M059J (cell line): ENCODE measurements at regions not wholly inside any gene's neighbourhood (a gene's known extent, or its start where the extent isn't known, plus 50 kb on each side); places are given as distances from the start of the nearest gene placed in this dataset.

Experiments
- DNase-seq: peaks from one replicate; pipeline ENCODE4 v3.0.0-alpha.2; 2012; ENCODE audit warnings: low read depth

- no peak for DNase-seq
Observed at GRCh38 chr3:87044409-87044808, 53.5 kb upstream of the VGLL3 start.

- DNase-seq: no peak
Observed at GRCh38 chr3:87041191-87041590, 50.2 kb upstream of the VGLL3 start.
